Stromal cell of bone marrow (primary cell): ENCODE measurements at regions not wholly inside any gene's neighbourhood (a gene's known extent, or its start where the extent isn't known, plus 50 kb on each side); places are given as distances from the start of the nearest gene placed in this dataset.
A peak's percentile ranks its signal among the peaks of the same experiment; 100 is the strongest.
"Not testable (repeated sequence)": the region's sequence is repeated elsewhere in the genome, so short reads cannot be mapped to it uniquely, and the experiment has no call there.

Source experiments
- DNase-seq: peaks from one replicate; pipeline ENCODE4 v3.0.0-alpha.2; 2012; ENCODE audit warnings: low read depth

DNA sequence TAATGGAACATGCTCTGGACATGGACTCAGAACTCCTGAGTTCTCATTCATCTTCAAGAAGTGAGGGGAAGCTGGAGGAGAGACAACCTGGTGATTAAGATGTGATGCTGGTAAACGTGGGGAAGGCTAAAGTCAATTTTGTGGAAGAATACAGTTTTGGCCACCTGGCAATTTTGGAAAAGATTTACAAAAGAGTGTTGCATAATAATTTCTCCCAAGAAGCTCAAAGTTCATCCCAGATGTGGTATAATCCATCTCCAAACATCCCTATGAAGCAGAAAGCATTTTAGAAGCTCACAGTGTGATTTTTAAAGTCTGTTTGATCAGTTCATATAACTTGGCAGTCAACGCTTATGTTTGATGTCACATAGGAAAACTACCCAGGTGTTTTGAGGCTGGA, 208.7 kb downstream of the LMX1A start:
- no peak for DNase-seq

DNA sequence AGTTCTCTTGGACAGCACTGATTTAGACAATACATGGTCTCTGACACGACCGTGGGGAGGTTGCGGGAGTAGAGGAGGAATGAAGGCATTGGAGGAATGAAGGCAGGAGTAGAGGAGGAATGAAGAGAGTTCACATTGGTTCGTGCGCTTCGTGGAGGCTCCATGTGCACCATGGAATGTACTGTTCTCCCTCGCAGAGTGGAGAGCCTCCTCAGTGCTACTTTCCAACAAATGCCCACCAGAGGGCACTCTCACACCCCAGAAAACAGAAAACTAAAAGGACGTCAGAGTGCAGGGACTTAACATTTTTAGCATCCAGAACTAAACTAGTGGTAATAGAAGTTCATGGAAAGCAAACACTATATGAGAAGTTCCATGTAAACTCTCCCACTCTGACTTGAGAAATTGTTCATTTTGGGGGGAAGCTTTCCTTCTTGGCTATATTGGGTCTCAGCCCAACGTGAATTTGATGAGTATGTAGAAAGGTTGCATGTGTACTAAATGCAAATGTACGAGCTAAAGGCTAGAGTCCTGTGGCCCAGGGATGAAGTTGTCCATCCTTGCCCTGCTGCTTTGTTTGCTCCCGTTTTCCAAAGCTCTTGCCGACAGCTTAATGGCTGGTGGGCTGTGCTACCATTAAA, 211.6 kb downstream of the LMX1A start:
- peak; percentile 48 for DNase-seq

- no peak for DNase-seq
These were observed 213.0 kb downstream of the LMX1A start for GRCh38 chr1:165143437-165144065.

DNA sequence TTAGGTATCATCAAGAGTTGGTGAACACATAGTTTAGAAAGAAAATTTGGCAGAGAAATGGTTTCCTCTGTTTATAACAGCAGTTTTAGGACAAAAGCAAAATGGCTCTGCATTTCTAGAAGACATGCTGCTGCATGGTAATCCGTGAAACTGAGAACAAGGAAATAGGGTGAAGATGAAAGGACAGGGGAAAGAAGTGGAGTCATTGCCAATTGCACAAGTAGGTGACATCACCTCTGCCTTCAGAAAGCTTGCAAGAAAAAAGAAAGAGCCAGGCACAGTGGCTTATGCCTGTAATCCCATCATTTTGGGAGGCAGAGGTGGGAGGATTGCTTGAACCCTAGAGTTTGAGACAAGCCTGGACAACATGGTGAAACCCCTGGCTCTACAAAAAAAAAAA, 217.6 kb downstream of the LMX1A start:
- DNase-seq: no peak

DNA sequence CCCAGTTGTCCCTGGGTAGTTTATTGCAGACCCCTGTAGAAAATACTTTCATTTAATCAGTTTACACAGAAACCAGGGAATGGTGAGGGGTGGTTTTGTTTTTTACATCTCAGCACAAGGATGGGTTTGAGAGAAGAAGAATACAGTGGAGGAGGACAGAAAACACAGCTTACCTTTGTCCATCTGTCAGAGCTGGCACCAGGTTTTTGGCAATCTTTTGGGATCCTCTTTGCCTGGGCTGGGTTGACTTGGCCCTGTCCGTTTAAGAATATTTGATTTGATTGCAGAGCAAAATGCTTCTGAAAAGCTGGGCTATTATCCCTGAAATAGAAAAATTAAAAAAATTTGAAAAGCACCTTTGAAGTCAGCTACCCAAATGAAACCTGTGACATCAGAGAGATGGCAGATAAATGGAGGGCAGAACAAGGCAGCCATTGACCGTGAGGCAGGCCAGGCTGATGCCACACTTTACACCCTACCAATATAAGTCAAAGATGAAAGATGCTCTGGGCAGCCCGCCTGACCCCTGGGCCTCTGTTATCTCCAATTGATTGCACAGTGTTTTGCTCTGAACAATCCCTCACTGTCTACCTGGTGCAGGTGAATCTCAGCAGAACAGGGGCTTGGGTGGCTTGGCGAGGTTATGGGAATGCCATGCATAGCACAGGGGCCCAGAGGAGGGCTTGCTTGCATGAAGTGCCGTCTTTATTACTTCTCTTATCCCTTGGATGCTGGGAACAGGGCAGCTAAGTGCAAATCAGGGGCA, 218.8 kb downstream of the LMX1A start:
- DNase-seq: no peak

GRCh38 chr1:165134431-165134830, 222.1 kb downstream of the LMX1A start:
- DNase-seq: no peak

DNA sequence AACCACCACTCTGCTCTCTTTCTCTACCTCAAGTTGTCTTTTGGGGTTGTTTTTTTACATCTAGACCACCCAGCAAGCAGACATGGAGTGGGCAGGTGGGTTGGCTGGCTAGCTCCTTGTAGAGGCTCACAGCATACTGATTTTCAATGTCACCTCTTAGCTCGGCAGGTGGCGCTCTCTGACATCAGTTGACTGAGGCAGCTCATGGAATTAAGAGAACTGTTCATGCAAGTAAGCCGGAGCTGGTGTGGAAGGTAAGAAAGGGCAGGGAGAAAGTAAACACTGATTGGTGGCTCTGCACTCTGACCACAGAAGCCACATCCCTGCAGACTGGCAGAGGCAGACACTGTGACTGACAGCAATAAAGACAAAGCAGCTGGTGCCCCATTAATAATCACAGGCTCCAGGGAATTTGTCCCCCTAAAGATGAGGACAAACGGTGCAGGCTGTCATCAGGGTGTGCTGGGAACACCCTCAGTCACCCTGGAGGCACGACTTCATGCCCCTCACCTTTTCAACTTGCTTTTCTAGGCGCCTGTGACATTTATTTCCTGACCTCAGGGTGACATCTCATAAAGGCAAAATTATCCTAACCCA, 226.8 kb downstream of the LMX1A start:
- peak; percentile 9 for DNase-seq

- no peak for DNase-seq
These were observed 231.7 kb downstream of the LMX1A start for GRCh38 chr1:165124772-165125171.

DNA sequence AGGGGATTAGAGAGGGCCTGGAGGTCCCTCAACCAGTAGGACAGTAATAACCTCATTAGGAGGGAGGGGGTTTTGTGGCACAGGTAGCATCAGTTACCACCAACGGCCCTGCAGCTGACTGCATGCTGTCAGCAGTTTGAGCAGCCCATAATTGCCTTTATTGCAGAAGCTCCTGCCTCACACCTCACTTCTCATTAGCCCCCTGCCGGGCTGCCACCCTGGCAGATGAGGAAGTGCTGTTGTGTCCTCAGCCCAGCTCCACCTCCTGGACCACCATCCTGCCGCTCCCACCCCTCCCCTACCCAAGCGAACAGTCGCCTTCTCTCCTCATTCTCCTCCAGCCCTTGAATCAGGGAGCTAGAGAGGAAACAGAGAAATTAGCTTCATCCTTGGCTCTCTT, 237.4 kb downstream of the LMX1A start:
- DNase-seq: no peak

DNA sequence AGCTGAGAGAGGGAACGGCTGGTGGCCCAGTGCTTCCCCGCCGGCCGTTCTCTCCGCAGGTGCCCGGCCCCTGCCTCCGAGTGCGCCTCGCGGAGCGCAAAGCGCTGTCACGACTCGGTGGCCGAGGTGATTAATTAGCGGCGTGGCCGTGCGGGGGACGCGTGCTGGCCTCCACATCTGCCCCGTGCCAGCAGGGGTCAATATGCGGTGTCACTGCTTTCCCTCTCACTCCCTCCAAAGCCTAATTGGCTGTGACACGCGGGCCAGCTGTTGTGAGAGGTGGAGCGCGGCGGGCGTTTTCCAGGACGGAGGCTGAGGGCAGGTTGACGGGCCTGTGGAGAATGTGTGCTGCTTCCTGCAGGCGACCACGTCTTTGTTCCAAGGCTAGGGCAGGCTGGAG, 239.0 kb downstream of the LMX1A start:
- DNase-seq: no peak

DNA sequence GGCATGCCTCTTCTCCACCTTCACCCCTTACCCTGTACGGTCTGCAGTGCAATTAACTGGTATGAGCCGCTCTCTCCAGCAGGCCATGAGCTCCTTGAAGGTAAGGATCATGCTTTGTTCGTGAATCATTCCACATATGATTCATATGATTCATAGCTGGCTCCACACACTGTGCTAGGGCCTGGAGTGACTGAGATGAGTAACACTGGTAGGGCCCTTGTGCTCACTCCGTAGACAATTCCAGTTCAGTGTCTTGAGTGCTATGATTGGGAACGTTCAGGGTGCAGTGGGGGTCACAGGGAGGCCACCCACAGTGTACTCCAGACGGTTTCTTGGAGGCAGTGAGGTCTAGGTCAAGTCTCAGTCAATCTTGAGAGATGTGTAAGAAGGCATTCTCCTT, 239.8 kb downstream of the LMX1A start:
- peak; percentile 37 for DNase-seq

GRCh38 chr1:165116171-165116570, 240.3 kb downstream of the LMX1A start:
- no peak for DNase-seq

GRCh38 chr1:165114889-165115285, 241.6 kb downstream of the LMX1A start:
- no peak for DNase-seq

- DNase-seq: peak; percentile 20
These were observed 242.3 kb downstream of the LMX1A start for GRCh38 chr1:165114022-165114888.

DNA sequence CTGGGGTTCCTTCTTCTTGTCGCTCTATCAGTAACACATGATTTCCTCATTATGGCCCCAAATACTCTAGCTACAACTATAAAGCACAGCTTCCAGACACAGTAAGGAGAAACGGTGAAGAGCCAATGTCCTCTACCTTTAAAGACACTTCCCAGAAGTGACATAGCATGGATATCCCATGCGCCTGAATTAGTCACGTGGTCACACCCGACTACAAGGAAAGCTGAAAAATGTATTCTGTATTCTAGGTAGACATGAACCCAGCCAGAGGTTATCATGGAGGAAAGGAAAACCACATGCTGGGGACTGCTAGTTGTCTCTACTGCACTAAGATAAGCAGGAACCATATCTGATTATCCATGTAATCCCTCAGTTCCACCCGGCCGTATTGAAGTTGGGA, 244.3 kb downstream of the LMX1A start:
- DNase-seq: no peak

- no peak for DNase-seq
These were observed 247.5 kb downstream of the LMX1A start for GRCh38 chr1:165109013-165109412.

GRCh38 chr1:165092542-165093162, 263.9 kb downstream of the LMX1A start:
- DNase-seq: not testable (repeated sequence)

DNA sequence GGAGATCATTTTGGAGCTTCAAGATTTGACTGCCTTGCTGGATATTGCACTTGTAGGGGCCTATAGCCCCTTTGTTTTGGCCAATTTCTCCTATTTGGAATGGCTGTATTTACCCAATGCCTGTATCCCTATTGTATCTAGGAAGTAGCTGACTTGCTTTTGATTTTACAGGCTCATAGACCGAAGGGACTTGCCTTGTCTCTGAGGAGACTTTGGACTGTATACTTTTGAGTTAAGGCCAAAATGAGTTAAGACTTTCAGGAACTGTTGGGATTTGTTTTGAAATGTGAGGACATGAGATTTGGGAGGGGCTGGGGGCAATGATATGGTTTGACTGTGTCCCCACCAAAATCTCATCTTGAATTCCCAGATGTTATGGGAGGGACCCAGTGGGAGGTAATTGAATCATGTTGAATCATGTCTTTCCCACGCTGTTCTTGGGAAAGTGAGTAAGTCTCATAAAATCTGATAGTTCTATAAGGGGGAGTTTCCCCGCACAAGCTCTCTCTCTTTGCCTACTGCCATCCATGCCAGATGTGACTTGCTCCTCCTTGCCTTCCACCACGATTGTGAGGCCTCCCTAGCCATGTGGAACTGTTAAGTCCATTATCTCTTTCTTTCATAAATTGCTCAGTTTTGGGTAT, 276.1 kb downstream of the LMX1A start:
- no peak for DNase-seq

- DNase-seq: no peak
These were observed 278.1 kb downstream of the LMX1A start for GRCh38 chr1:165078391-165078790.

DNA sequence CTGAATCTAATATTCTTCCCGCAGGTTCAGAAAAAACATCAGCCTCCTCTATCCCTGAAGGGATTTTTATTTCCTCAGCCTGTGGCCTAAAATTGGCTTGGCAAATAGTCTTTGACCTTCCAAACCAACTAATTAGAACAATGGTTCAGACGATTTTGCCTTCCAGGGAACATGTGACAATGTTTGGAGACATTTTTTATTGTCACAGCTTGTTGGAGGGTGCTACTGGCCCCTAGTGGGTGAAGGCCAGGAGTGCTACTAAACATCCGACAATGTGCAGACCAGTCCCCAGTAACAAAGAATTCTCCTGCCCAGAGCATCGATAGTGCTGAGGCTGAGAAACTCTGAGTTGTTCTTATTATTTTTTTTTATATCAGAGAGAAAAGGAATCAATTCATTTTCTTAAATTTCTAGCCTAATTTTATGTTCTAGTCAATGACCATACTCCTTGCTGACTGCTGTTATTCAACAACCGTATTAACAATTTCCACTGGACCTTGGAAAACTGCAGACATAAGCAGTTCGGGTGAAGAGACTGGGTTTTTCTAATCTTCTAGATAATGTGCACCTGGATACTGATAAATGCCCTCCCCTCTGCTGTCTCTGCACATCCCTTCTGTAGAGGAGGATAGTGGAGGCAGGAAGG, 280.7 kb downstream of the LMX1A start:
- no peak for DNase-seq
